Effector memory CD8-positive, alpha-beta T cell (primary cell): ENCODE measurements at regions not wholly inside any gene's neighbourhood (a gene's known extent, or its start where the extent isn't known, plus 50 kb on each side); places are given as distances from the start of the nearest gene placed in this dataset.

Experiments used
- ATAC-seq: fragments of 150-1000 bp; cut with Tn5 transposase; replicated peaks from 2 replicates; pipeline ENCODE4 v1.10.0; 2021; ENCODE audit warnings: mild to moderate bottlenecking, moderate library complexity
- DNase-seq, 3 experiments: peaks; one replicate each; pipeline ENCODE4 v3.0.0; 2021
- H3K27ac Mint-ChIP-seq, 2 donors: one replicate each; pipeline ENCODE4 v1.8.0; 2022; ENCODE audit warnings: mild to moderate bottlenecking in 2 of 2, mixed read lengths in 2 of 2, moderate library complexity in 2 of 2
- H3K27me3 Mint-ChIP-seq, 2 donors: one replicate each; pipeline ENCODE4 v1.8.0; 2022; ENCODE audit warnings: mixed read lengths in 2 of 2
- H3K36me3 Mint-ChIP-seq: one replicate; pipeline ENCODE4 v1.8.0; 2022; ENCODE audit warnings: mild to moderate bottlenecking, moderate library complexity, mixed read lengths; ENCODE audit not compliant: insufficient read depth
- H3K4me1 Mint-ChIP-seq, 2 donors: one replicate each; pipeline ENCODE4 v1.8.0; 2022; ENCODE audit warnings: low read depth in 2 of 2, mixed read lengths in 2 of 2
- H3K4me3 Mint-ChIP-seq, 2 donors: one replicate each; pipeline ENCODE4 v1.8.0; 2022; ENCODE audit warnings: mild to moderate bottlenecking in 2 of 2, mixed read lengths in 2 of 2, moderate library complexity in 2 of 2
- H3K9me3 Mint-ChIP-seq, 2 donors: one replicate each; pipeline ENCODE4 v1.8.0; 2022; ENCODE audit warnings: mixed read lengths in 2 of 2

DNA sequence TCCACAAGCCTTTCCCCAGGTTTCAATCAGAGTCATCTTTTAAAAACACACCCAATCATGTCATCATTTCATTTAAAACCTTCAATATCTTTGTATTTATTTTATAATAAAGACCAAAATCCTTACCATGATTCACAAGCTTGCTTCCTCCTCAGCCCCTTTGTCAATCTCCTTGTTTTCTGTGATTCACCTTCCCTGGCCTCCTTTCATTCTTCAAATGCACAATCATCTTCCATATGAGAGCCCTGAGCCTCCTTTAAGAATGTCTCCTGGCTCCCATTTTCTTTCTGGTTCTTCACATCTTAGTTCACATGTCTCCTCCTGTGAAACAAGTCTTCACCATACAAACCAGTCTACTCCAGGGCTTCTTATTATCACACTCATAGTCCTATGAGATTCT, 904.0 kb downstream of the SORCS3 start:
- Mint-ChIP-seq H3K9me3 (peaks cover 18 to 29% of the 10 kb centered on the region in 2 donors), H3K4me1 (no peaks in the 10 kb centered on the region)

DNA sequence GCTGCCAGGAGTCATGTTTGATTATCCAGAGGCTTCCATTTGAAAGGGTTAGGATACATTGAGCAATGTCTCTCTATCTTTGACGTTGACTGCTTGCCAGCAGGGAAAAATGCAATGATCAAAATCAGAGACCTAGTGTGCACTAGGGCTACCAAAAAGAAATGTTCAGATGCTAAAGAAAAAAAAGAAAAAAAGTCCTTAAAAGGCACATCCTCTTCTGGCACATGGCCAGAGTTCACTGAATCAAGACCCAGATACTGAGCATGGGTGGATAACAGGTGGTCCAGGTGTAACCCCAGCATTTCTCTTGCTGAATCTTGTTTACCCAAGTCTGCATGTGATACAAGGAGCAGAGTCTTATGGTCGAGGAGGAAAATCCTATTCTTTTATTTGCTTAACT, 899.3 kb downstream of the SORCS3 start:
- Mint-ChIP-seq H3K4me3 (no peak overlapping the region), H3K9me3 (peaks cover 13 to 19% of the 10 kb centered on the region in 2 donors), H3K27me3 (no peaks in the 10 kb centered on the region), H3K36me3 (no peaks in the 10 kb centered on the region), H3K4me1 (no peaks in the 10 kb centered on the region), H3K27ac (no peak overlapping the region)
- ATAC-seq (no peak), DNase-seq (no peak)

More for the DNA sequence above, 904.0 kb downstream of the SORCS3 start:
- H3K4me3 Mint-ChIP-seq, result no peak overlapping the region
- H3K27me3 Mint-ChIP-seq, result no peaks in the 10 kb centered on the region
- H3K36me3 Mint-ChIP-seq, result no peaks in the 10 kb centered on the region
- DNase-seq, result no peak
- no peak for ATAC-seq
- H3K27ac Mint-ChIP-seq, result no peak overlapping the region

GRCh38 chr10:105538874-105539273, 897.8 kb downstream of the SORCS3 start:
- Mint-ChIP-seq H3K4me1 (no peaks in the 10 kb centered on the region), H3K27me3 (no peaks in the 10 kb centered on the region), H3K9me3 (peaks cover 5 to 16% of the 10 kb centered on the region in 2 donors), H3K4me3 (no peak overlapping the region), H3K27ac (no peak overlapping the region), H3K36me3 (no peaks in the 10 kb centered on the region)
- ATAC-seq (no peak), DNase-seq (no peak)

GRCh38 chr10:105535478-105535877, 894.4 kb downstream of the SORCS3 start:
- ATAC-seq, result no peak
- Mint-ChIP-seq H3K4me3 (no peak overlapping the region), H3K4me1 (no peaks in the 10 kb centered on the region), H3K36me3 (no peaks in the 10 kb centered on the region), H3K27me3 (no peaks in the 10 kb centered on the region), H3K27ac (no peak overlapping the region), H3K9me3 (peaks cover 7 to 22% of the 10 kb centered on the region in 2 donors)
- no peak for DNase-seq

DNA sequence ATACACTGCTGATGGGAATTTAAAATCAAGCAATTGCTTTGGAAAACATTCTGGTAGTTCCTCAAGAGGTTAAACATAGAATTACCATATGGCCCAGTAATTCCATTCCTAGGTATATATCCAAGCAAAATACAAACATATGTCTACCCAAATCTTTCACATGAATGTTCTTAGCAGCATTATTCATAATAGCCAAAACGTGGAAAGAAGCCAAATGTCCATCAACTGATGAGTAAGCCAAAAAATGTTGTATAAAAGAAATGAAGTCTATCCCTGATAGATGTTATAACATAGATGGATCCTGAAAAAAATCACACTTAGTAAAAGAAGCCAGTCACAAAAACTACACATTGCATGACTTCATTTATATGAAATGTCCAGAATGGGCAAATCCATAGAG, 893.0 kb downstream of the SORCS3 start:
- H3K27ac Mint-ChIP-seq, result no peak overlapping the region
- DNase-seq (no peak), ATAC-seq (no peak)
- no peak overlapping the region for H3K4me3 Mint-ChIP-seq
- H3K4me1 Mint-ChIP-seq, result no peaks in the 10 kb centered on the region
- H3K9me3 Mint-ChIP-seq, result peaks cover 9 to 22% of the 10 kb centered on the region in 2 donors
- H3K27me3 Mint-ChIP-seq, result no peaks in the 10 kb centered on the region
- no peaks in the 10 kb centered on the region for H3K36me3 Mint-ChIP-seq

- Mint-ChIP-seq H3K4me3 (no peak overlapping the region), H3K36me3 (no peaks in the 10 kb centered on the region), H3K4me1 (no peaks in the 10 kb centered on the region), H3K9me3 (peaks cover 6 to 26% of the 10 kb centered on the region in 2 donors), H3K27me3 (no peaks in the 10 kb centered on the region), H3K27ac (no peak overlapping the region)
- DNase-seq, result no peak
- no peak for ATAC-seq
Measured at GRCh38 chr10:105516511-105516910, 875.4 kb downstream of the SORCS3 start.

DNA sequence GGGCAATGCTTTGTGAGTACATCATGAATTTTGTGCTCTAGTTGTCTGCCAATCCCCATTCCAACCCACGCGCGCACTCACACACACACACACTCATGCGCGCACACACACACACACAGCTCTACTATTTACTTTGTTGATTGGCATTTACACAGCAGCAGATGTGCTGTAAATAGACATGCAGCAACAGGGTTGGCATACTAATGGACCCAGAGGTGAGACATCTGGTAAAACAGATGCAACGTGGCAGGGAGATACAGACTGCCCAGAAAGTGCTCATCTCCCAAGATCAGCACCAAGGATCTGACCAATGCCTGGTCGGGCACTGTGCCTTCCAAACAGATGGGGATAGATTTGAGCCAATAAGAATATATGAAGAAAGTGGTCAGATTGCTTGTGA, 873.0 kb downstream of the SORCS3 start:
- Mint-ChIP-seq H3K9me3 (peaks cover 6 to 31% of the 10 kb centered on the region in 2 donors), H3K27ac (no peak overlapping the region), H3K27me3 (no peaks in the 10 kb centered on the region), H3K36me3 (no peaks in the 10 kb centered on the region), H3K4me3 (no peak overlapping the region), H3K4me1 (no peaks in the 10 kb centered on the region)
- ATAC-seq, result no peak
- no peak for DNase-seq

DNA sequence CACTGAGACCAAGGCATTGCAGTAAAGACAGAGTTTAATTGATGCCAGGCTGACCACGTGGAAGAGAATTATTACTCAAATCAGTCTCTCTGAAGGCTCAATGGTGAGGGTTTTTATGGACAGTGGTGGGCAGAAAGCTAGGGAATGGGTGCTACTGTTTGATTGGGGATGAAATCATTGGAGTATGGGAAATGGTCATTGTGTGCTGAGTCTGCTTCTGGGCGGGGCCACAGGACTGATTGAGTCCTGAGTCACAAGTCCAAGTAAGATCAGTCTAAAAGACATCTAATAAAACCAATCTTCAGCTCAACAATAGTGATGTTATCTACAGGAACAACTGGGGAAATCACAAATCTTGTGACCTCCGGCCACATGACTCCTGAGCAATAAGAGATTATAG, 868.4 kb downstream of the SORCS3 start:
- no peak for DNase-seq
- ATAC-seq, result no peak
- no peak overlapping the region for H3K4me3 Mint-ChIP-seq
- H3K4me1 Mint-ChIP-seq, result no peaks in the 10 kb centered on the region
- H3K27me3 Mint-ChIP-seq, result no peaks in the 10 kb centered on the region
- H3K27ac Mint-ChIP-seq, result no peak overlapping the region
- no peaks in the 10 kb centered on the region for H3K36me3 Mint-ChIP-seq
- peaks cover 2 to 33% of the 10 kb centered on the region in 2 donors for H3K9me3 Mint-ChIP-seq

GRCh38 chr10:105506262-105506661, 865.2 kb downstream of the SORCS3 start:
- ATAC-seq, result no peak
- Mint-ChIP-seq H3K4me3 (no peak overlapping the region), H3K27ac (no peak overlapping the region), H3K9me3 (peaks cover 0 to 25% of the 10 kb centered on the region in 2 donors), H3K27me3 (no peaks in the 10 kb centered on the region), H3K36me3 (no peaks in the 10 kb centered on the region), H3K4me1 (no peaks in the 10 kb centered on the region)
- no peak for DNase-seq

DNA sequence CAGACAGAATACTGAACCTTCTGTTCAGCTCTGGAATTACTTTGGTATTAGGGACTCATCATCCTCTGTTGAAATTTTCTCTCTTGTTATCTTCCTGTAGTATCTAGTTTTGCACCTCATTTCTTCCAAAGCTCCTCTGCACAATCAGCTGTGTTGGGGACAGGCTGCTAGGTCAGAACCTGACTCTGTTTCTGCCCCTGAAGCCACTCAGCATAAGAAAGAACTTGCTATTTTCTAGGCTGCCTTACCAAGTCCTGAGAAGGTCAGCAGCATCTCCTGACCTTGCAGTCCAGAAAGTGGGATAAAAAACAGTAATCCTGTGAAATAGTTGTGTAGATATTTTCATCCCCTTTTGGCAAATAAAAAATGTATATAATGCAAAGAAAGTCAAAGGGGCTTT, 862.6 kb downstream of the SORCS3 start:
- Mint-ChIP-seq H3K9me3 (peaks cover 2 to 17% of the 10 kb centered on the region in 2 donors), H3K4me1 (no peaks in the 10 kb centered on the region), H3K27me3 (no peaks in the 10 kb centered on the region), H3K4me3 (no peak overlapping the region), H3K27ac (no peak overlapping the region), H3K36me3 (no peaks in the 10 kb centered on the region)
- DNase-seq, result no peak
- ATAC-seq, result no peak

DNA sequence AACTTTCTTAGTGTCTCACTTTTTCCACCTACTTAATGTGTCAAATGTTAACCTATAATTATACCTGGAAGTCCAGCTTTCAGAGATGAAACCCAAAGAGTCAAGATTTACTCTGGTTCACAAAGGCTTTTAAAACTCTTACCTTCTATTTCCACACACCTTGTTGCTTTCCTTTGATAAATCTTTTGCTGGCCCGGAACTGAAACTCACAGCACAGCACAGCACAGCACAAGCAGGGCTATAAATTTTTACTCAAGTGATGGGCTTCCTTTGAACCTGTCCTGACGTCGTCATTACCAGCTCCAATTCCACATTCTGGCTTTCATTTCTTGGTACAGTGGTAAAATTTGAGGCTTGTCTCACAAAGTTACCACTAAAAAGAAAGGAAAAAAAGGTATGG, 861.0 kb downstream of the SORCS3 start:
- no peaks in the 10 kb centered on the region for H3K36me3 Mint-ChIP-seq
- H3K27ac Mint-ChIP-seq, result no peak overlapping the region
- H3K27me3 Mint-ChIP-seq, result no peaks in the 10 kb centered on the region
- H3K4me1 Mint-ChIP-seq, result no peaks in the 10 kb centered on the region
- no peak overlapping the region for H3K4me3 Mint-ChIP-seq
- no peak for DNase-seq
- peaks cover 7 to 26% of the 10 kb centered on the region in 2 donors for H3K9me3 Mint-ChIP-seq
- ATAC-seq, result no peak

- no peaks in the 10 kb centered on the region for H3K27me3 Mint-ChIP-seq
- ATAC-seq (no peak), DNase-seq (no peak)
- peaks cover 9 to 22% of the 10 kb centered on the region in 2 donors for H3K9me3 Mint-ChIP-seq
- H3K4me3 Mint-ChIP-seq, result no peak overlapping the region
- H3K4me1 Mint-ChIP-seq, result no peaks in the 10 kb centered on the region
- no peak overlapping the region for H3K27ac Mint-ChIP-seq
- no peaks in the 10 kb centered on the region for H3K36me3 Mint-ChIP-seq
Measured at GRCh38 chr10:105494944-105495343, 853.9 kb downstream of the SORCS3 start.

DNA sequence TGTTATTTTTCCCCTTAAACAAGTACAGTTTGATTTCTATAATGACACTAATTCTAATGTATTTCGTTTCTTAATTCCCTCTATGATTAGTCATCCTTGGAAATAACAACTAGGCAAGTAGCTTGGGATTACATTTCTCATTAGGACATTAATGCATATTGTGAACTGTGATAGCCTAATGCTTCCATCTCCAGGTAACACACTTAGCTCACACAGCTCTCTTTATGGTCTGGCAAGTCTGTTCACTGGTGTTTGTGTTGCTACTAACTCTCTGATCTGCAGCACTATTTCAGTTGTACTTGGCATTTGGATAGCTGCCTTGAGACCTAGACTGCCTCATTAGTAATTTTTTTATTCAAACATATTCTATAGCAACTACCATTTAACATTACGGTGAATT, 853.2 kb downstream of the SORCS3 start:
- DNase-seq, result no peak
- Mint-ChIP-seq H3K36me3 (no peaks in the 10 kb centered on the region), H3K4me1 (no peaks in the 10 kb centered on the region), H3K9me3 (peaks cover 7 to 22% of the 10 kb centered on the region in 2 donors), H3K27me3 (no peaks in the 10 kb centered on the region), H3K4me3 (no peak overlapping the region), H3K27ac (no peak overlapping the region)
- ATAC-seq, result no peak

- Mint-ChIP-seq H3K4me1 (no peaks in the 10 kb centered on the region), H3K4me3 (no peak overlapping the region), H3K27ac (no peak overlapping the region), H3K27me3 (no peaks in the 10 kb centered on the region), H3K36me3 (no peaks in the 10 kb centered on the region), H3K9me3 (peaks cover 9 to 22% of the 10 kb centered on the region in 2 donors)
- no peak for DNase-seq
- no peak for ATAC-seq
Measured at GRCh38 chr10:105473170-105473569, 832.1 kb downstream of the SORCS3 start.

GRCh38 chr10:105468759-105469158, 827.7 kb downstream of the SORCS3 start:
- no peak for DNase-seq
- Mint-ChIP-seq H3K27ac (no peak overlapping the region), H3K9me3 (peaks cover 15 to 25% of the 10 kb centered on the region in 2 donors), H3K36me3 (no peaks in the 10 kb centered on the region), H3K4me3 (no peak overlapping the region), H3K27me3 (no peaks in the 10 kb centered on the region), H3K4me1 (no peaks in the 10 kb centered on the region)
- ATAC-seq, result no peak
